ENCODE measurements at regions not wholly inside any gene's neighbourhood (a gene's known extent, or its start where the extent isn't known, plus 50 kb on each side); places are given as distances from the start of the nearest gene placed in this dataset.

DNA sequence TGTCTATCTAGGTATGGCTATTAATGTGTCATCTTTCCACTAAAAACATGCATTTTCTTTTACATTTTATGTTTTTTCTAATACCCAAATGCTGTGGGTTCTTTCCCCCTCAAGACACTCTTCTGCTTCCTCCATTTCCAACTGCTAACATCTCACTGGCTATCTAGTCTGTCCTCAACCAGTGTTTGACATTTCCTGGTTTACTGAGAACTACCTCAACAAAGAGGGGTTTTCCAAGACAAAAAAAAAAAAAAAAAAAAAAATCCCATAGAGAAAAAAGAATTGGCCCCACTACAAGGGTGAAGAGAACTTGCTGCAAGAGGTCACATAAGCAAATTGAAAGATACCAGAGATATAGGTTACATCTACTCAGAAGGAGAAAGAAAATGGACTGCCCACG, 359.7 kb downstream of the CRPPA start:
- DNase-seq (ENCODE audit: low read depth in 2 of 2), result no peak

- DNase-seq (ENCODE audit: low read depth in 2 of 2), result no peak
Measured at GRCh38 chr7:16061011-16061410, 360.3 kb downstream of the CRPPA start.

- peak in 1 of 2 experiments; percentile 14 for DNase-seq (ENCODE audit: low read depth in 2 of 2)
Measured at GRCh38 chr7:16060502-16060901, 360.8 kb downstream of the CRPPA start.

- DNase-seq (ENCODE audit: low read depth in 2 of 2), result no peak
Measured at GRCh38 chr7:16055263-16055976, 365.9 kb downstream of the CRPPA start.

DNA sequence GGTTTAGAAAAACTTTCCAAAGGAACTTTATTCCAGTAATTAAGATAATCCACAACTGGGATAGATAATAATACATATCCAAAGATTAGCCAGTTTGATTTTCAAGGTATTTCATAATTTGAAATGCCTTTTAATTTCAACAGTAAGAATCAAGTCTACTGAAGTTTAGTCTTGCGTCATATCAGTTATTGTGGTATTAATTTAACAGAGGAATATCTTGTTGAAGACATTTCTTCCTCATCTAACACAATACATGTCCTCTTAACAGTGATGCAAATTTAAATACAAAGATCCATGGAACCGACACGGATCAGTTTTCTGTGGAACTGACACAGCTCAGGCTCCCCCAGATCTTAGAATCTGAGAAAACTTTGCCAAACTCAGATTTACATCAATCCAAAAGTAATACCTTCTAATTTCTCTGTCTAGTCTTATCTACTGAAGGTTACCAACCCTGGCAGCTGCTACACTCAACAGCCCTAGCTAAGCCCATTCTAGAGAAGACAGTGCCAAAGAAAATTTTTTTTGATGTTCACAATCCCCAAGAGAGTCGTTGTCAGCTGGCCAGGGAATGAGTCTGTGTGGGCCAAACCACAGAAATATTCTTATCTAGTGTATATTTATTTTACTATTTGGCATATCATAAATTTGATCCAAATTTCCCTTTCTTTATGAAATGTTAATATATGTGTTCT, 365.2 kb upstream of the MEOX2 start:
- DNase-seq (ENCODE audit: low read depth in 2 of 2), result peak in 1 of 2 experiments; percentile 41

GRCh38 chr7:16046041-16046440, 359.6 kb upstream of the MEOX2 start:
- DNase-seq (ENCODE audit: low read depth in 2 of 2), result peak; percentile 42

DNA sequence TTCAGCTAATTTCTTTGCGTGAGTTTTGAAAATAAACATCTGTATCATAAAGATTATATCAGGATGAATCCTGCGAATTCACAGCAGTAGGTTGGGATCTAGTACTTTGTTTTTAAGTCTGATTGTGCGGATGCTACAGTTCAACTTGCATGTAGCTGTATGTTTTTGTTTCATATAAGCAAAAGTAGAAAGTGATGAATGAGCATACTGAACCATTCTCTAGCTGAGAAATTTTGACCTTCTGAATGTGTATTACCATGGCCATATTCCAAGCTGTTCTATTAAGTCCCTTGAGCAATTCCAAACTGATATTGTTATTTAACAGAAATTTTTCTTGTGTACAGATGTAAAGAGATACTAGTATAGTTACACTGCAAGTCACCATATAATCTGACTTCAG, 358.8 kb upstream of the MEOX2 start:
- DNase-seq (ENCODE audit: low read depth in 2 of 2), result no peak

- no peak for DNase-seq (ENCODE audit: low read depth in 2 of 2)
Measured at GRCh38 chr7:16044645-16045044, 358.2 kb upstream of the MEOX2 start.

GRCh38 chr7:16040346-16040745, 353.9 kb upstream of the MEOX2 start:
- no peak for DNase-seq (ENCODE audit: low read depth in 2 of 2)

GRCh38 chr7:16038906-16039305, 352.4 kb upstream of the MEOX2 start:
- no peak for DNase-seq (ENCODE audit: low read depth in 2 of 2)

GRCh38 chr7:16035392-16035791, 348.9 kb upstream of the MEOX2 start:
- DNase-seq (ENCODE audit: low read depth in 2 of 2), result no peak

DNA sequence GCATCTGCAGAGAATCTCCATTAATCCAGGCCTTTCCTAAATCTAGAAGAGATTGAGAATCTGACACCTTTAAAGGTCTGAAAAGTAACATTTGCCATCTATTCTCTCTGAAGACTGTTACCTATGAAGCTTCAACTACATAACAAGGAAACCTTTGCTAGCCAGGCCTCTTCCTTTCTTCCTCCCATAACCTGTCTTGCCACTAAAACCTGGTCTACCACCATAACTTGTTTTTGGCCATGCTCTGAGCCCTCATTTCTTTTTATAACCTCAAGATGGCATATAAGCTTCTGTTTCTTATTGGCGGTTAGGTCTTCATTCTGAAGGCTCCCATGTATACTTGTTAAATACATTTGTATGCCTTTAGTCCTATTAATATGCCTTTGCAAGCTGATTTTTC, 348.4 kb upstream of the MEOX2 start:
- DNase-seq (ENCODE audit: low read depth in 2 of 2), result no peak

DNA sequence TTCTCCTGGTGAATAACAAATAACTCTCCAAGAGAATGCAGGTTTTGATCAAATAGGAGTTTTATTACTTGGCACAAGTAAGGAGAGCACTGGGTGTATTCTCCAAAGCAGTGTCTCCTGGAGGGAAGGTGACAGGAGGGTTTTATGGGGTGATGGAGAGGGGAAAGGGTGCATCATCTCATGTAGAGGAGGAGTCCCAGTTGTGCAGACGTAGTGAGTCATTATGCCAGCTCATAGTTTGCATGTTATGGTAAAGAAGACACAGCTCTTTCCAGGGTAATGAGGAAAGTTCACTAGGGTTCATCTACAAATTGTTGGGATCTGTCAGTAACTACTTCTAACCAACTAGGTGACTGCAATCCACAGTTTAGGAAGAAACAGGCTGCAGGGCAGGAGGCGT, 347.9 kb upstream of the MEOX2 start:
- DNase-seq (ENCODE audit: low read depth in 2 of 2), result peak in 1 of 2 experiments; percentile 12

- DNase-seq (ENCODE audit: low read depth in 2 of 2), result no peak
Measured at GRCh38 chr7:16033233-16033632, 346.8 kb upstream of the MEOX2 start.

GRCh38 chr7:16028636-16029035, 342.2 kb upstream of the MEOX2 start:
- DNase-seq (ENCODE audit: low read depth in 2 of 2), result peak; percentile 26 to 31

DNA sequence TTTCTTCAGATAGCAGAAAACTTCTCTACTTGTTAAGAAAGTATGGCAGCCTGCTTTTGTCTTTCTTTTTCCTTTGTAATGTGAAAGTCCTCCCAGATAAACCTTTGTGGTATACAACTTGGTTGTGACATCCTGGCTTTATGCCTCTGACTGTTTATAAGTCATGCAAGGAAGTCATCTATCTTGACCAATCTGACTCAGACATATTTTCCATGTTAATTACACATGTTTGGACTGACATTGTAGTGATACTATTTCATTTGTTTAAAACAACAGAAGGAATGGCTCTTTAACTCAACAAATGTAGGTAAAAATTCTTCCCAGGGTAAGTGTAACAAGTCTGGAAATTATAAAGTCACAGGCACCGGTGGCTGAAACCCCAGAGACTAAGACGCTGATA, 341.6 kb upstream of the MEOX2 start:
- DNase-seq (ENCODE audit: low read depth in 2 of 2), result peak; percentile 82 to 85

- DNase-seq (ENCODE audit: low read depth in 2 of 2), result no peak
Measured at GRCh38 chr7:16027396-16027795, 340.9 kb upstream of the MEOX2 start.

DNA sequence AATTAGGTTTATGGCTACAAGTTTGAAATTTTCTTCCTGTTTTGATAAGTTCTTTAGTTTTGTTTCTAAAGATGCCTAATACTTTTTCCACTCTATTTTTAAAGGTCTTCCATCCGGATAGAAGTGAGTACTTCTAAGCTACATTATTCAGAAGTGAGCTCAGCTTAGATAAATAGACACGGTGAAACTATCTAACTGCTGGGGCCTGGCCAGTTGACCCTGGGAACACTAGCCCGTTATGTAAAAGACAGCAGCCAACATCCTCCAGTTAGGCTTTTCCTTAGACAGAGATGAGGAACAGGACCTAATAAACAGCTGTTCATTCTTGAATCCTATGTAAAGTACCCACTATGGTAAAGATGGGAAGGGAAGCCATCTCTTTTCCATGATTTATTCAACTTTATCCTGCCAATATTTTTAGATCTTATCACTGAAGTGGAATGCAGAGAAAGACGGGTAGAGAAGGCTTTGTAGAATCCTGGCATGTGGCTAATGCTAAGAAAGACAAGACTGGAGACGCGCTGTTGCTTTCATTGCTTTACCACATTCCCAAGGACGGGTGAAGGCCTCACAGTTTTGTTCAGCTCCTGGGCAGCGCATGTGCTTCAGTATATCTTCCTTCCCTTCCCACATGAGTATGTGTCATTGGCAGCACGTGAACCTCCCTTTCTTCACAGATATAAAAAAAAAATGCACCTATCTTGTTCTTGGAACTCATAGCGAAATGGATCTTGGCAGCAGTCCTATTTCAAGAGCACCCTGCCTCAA, 340.0 kb upstream of the MEOX2 start:
- no peak for DNase-seq (ENCODE audit: low read depth in 2 of 2)

DNA sequence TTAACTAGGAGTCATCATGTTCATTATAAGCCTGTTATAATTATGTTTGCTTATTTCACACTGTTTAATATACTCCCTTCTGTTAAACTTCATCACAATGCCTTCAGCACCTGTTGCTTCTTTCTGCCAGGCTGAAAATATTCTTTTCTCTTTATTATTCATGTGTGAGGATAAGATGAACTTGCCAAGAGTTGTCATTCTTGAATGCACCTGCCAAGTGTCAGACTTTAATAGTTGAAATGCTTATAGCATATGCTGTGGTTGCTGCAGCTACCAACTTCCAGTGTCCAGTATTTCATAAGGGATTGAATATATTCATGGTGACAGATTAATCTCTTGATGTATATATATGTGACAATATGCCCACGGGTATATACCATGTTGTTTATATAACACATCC, 339.2 kb upstream of the MEOX2 start:
- no peak for DNase-seq (ENCODE audit: low read depth in 2 of 2)

- DNase-seq (ENCODE audit: low read depth in 2 of 2), result no peak
Measured at GRCh38 chr7:16023503-16023902, 337.0 kb upstream of the MEOX2 start.

- no peak for DNase-seq (ENCODE audit: low read depth in 2 of 2)
Measured at GRCh38 chr7:16023046-16023445, 336.6 kb upstream of the MEOX2 start.

DNA sequence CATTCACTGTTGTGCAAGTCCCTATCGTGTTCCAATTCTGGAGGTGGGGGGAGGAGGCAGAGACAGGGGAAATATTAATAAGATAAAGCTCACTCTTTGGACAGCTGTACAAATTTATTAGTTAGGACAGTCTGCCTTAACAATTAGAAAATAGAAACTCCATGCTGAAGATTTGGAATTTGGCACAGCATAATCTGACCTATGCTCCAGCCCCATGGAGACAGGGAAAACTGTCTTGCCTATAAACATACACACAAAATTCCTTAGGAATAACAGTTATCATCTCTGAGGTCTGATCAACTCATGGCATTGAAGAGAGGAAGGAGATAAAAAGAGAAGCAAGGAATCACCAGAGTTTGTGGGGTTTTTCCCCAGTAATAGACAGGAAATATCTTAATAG, 335.4 kb upstream of the MEOX2 start:
- no peak for DNase-seq (ENCODE audit: low read depth in 2 of 2)

GRCh38 chr7:16015981-16016380, 329.5 kb upstream of the MEOX2 start:
- DNase-seq (ENCODE audit: low read depth in 2 of 2), result peak in 1 of 2 experiments; percentile 13

Measured in fibroblast of skin of left quadriceps (primary cell).